ENCODE measurements at regions not wholly inside any gene's neighbourhood (a gene's known extent, or its start where the extent isn't known, plus 50 kb on each side); places are given as distances from the start of the nearest gene placed in this dataset.

DNA sequence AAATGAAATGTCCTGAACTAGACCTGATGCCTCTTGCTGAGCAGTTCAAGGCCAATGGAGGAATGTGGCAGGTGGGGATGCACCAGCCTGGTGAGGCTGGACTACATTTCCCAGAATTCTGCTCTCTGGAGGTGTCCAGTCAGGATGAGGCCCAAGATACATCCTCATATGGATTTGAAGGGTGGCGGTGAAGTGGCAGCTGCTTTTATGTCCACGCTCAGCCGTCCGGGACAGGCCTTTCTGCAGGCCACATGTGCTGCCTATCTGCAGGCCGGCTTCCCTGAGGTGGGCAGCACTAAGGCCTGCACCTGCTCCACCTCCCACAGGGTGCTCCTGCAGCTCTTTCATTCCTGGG is 230.2 kb downstream of the BCL11B start:
- DNase-seq (ENCODE audit: low read depth in 4 of 4, low spot score in 1 of 4): no peak

DNA sequence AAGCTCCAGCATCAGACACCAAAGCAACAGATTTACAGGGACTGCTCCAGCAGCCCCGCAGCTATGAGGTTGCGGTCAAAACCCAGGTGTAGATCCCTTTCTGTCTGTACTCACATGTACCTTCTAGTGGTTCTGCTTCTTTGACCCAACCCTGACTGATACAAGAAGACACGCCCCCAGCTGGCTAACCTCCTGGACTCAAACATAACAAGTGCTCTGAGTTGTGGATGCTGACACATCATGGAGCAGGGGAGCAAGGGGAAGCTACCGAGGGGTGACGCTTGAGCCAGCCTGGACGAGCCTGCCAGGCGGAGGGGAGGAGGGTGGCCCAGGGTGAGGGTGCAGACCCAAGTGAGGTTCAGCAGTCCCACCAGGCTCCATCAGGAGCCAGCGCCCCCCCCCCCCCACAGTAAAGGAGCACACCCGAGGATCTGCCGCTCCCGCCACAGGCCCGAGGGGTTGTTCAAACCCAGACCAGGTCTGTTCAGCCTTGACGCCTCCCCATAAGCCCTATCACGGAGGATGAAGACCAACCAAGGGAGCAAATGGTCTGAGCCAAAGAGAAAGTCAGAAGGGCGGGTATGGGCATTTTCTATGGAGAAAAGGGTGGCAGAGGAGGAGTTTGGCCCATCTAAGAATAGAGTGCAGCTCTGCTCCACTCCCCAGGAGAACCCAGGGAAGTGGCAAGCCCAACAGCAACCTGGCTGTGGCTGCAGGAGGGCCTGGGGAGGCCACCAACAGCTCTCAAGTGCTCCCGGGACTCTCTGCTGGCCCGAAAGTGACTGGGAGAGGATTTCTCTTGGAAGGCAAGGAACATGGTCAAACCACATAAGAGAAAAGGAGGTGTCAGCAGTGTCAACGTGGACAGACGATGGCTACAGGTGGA is 229.4 kb downstream of the BCL11B start:
- no peak for DNase-seq (ENCODE audit: low read depth in 4 of 4, low spot score in 1 of 4)

DNA sequence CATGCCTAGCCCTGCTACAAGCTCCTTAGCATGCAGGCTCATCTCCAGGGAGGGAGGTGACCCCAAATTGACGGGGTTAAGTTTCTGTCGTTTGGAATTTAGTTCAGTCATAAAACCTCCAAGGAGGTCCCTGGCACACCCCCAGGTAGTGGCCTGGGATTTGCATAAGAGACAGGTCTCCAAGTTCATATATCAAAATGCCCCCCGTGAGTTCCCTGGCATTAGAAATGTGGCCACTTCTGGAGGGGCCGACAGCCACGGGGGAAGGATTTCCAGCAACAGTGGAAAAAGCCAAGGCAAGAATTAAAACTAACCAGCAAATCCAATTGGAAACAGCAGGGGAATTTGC is 228.8 kb downstream of the BCL11B start:
- DNase-seq (ENCODE audit: low read depth in 4 of 4, low spot score in 1 of 4): no peak

DNA sequence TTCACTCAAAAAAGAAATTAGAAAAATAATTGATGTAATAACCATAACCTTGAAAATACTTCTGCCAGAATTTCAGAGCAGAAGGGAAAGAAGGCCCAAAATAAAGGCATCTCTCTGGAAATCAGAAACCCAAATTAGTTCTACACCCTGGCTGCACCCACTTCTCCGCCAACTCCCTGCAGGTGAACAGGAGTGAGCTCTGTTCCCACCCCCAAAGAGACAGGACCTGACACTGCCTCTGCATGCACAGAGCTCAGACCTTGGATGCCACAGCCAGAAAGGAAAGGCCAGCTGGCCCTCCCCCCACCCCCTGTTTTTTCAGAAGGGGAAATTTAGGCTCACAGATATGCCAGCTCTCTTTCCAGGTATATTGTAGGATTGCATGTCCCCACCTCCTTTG is 228.2 kb downstream of the BCL11B start:
- DNase-seq (ENCODE audit: low read depth in 4 of 4, low spot score in 1 of 4): no peak

DNA sequence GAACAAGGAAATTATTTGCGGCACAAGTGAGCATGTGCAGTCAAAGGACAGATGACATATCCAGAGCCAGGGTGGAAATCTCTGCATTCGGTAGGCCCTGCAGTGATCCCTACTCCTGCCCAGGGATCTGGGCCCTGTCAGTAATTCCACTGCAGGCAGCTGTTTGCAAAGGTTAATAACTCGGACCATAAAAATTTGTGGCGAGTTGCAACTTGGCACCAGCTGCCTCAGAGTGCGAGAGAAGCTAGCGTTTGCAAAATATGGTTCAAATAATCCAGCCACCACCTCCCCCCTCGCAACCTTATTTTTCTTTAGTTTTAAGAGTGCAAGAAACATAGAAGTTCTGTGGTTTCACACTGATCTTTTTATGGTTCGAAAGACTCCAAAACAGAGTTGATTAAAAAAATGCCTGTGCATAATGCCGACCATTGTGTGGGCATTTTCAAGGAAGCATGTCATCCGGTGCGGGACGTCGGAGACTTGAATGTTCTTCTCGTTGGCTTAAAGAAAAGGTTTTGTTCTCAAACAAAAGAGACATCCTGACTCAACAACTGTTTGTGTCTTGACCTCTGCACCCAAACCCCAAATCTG is 224.5 kb downstream of the BCL11B start:
- no peak for DNase-seq (ENCODE audit: low read depth in 4 of 4, low spot score in 1 of 4)

DNA sequence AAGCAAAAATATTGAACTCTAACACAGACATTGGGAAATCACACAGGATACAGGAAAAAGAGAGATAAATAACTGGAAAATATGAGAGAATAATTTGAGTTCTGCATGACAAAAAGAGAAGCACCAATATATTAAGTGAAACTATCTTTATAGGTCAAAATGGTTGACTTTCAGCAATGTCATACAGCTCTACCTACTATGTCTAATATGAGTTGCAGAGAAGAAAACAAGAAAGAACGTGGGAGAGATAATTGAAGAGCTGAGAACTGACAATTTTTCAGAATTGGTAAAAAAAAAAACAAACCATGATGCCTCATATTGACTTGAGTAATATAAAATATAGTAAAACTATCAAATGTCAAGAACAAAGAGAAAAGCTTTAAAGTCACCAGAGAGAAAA is 221.7 kb downstream of the BCL11B start:
- DNase-seq (ENCODE audit: low read depth in 4 of 4, low spot score in 1 of 4): no peak

DNA sequence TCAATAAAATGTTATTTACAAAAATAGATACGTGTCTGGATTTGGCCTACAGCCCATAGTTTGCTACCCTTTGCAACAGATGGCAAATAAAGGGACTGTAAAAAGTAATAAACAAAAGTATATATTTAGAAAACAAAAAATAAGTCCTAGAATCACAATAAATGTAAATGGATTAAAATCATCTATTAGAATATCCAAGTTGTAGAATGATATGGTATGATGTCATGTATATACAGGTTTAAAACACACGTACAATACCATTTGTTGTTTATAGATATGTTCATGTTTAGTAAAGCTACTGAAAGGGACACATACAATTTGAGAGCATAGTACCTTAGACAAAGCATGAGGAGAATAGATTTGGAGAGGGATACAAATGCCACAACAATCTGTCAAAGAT is 219.5 kb downstream of the BCL11B start:
- no peak for DNase-seq (ENCODE audit: low read depth in 4 of 4, low spot score in 1 of 4)

DNA sequence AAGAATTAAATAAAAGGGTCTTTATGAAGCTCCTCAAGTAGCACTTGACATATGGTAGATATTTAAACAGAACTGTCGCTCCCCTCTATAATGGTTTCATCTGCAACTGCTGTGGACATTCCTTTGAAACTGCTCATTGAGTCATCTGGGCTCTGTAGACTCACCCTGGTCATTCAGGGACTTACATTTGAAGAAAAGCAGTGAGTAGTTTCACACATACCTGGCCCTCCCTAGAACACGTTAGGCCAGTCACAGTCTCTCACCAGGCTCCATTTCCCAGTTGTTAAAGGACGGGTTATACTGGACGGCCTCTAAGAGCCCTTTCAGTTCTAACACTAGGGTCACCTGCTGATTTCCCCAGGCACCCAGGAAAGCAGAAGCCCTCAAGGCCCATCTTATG is 217.0 kb downstream of the BCL11B start:
- no peak for DNase-seq (ENCODE audit: low read depth in 4 of 4, low spot score in 1 of 4)

DNA sequence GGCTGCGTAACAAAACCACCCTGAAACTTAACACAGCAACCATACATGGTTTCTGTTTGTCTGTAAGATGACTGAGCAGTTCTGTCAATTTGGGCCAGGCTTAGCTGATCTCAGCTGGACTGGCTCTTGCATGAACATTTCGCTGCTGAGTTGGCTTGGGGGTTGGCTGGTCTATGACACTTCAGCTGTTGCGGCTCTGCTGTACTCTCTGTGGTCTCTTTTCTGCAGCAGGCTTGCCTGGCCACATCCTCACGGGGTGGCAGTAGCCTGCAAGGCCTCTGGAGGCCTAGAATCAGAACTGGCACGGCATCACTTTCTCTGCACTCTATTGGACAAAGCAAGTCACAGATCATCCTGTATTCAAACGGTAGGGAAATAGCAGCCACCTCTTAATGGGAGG is 216.2 kb downstream of the BCL11B start:
- no peak for DNase-seq (ENCODE audit: low read depth in 4 of 4, low spot score in 1 of 4)

DNA sequence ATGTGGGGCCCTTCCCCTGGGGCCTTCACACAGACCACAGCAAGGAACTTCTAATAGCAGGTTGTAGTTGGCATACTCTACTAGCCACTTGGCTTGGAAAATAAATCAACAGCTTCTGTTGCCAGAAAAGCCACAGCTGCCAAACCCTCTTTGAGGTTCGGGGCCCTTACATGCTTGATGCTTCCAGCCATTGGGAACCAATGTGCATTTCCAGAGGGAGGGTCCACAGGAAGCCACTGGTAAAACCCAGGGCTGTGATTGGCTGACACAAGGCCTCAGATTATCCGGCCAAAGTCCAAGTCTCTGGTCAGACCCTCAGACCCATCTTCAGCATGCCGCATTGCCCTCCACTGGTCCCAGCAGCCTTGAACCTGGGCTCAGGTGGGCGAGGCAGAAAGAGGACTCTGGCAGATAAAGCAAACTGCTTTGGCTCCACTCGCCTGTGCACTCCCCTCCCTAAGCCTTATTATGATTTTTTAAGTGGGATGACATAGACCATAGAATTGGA is 214.4 kb downstream of the BCL11B start:
- DNase-seq (ENCODE audit: low read depth in 4 of 4, low spot score in 1 of 4): no peak

DNA sequence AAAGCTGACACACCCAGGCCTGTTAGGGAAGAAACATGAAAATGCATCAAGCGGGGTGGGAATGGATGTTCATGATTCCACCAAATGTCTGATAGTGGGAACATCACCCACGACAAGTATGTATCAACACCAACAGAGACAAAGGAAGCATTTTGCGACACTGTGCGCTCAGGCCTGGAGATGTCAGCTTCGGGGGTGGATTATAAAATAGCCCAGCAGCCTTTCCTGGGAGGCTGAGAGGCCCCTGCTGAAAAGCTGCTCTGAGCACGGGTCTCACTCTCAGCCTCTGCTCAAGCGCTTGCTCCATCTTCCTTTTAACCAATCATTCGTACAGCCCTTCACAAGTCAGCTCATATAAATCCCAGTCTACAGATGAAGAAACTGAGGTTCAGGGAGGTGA is 213.5 kb downstream of the BCL11B start:
- DNase-seq (ENCODE audit: low read depth in 4 of 4, low spot score in 1 of 4): no peak

DNA sequence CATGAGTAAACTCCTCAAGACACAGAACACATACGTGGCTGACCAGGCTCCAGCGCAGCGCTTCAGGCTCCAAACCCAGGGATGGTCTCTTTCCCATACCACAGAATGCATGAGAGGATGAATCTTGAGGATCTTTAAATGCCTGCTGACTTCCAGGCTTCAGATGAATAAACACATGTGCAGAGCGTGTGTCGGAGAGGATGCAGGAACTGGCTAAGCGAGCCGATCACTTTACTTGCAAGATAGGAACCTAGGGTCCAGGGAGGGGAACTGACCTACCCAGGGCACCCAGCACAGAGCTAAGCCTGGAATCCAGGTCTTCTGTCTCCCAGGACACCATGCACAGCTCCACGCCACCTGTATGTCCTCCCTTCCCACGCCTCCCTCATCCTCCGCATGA is 209.8 kb downstream of the BCL11B start:
- no peak for DNase-seq (ENCODE audit: low read depth in 4 of 4, low spot score in 1 of 4)

DNA sequence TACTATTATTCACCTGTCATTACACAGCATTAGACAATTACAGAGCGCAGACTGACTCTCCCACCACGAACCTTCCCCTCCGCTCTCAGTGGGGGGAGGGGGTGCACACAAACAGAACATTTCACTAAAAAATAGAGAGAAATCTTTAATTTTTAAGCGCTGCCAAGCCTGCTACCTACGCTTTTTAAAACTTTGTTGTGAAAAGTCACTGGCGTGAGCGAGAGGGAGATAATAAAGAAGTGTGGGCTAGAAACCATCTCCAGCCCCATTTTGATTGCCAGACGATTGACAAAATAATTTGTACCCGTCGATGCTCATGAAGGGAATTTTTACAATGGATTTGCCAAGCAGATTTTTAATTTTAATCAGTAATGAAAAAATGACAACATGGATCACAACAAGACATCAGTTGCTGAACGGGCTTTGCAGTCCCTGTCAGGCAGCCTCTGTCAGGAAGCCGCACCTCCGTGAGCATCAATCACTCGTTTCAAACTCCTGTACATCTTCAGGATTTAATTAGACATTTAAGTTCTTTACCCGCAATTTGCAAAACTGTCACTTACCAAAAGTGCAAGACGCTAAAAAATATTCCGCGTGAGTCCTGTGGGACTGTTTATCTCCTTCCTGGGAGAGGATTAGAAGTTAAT is 209.1 kb downstream of the BCL11B start:
- DNase-seq (ENCODE audit: low read depth in 4 of 4, low spot score in 1 of 4): no peak

DNA sequence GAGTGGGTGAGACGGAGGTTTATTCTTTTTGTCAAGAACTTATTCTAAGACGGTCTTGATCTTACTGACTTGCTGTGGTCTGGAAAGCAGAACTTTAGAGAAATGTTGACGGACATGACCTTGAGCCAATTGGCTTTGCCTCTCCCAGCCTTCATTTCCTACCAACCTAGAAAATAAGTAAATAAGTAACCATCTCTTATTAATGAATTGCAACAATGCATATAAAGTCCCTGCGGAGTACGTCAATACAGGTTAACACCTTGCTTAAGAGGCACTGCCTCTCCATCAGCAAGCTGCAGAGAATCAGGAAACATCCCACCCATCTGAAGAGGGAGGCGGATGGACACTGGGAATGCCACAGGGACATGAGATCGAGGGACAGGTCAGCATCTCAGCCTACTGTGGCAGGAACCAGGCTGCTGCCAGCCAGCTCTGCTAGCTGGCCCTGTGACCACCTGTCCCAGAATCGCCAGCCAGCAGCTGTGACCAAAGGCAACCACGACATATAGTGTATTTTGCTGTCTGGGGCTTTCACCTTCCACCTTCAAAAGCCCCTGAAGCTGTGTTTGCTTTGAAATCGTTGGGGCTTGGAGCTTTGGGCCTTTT is 208.3 kb downstream of the BCL11B start:
- DNase-seq (ENCODE audit: low read depth in 4 of 4, low spot score in 1 of 4): no peak

DNA sequence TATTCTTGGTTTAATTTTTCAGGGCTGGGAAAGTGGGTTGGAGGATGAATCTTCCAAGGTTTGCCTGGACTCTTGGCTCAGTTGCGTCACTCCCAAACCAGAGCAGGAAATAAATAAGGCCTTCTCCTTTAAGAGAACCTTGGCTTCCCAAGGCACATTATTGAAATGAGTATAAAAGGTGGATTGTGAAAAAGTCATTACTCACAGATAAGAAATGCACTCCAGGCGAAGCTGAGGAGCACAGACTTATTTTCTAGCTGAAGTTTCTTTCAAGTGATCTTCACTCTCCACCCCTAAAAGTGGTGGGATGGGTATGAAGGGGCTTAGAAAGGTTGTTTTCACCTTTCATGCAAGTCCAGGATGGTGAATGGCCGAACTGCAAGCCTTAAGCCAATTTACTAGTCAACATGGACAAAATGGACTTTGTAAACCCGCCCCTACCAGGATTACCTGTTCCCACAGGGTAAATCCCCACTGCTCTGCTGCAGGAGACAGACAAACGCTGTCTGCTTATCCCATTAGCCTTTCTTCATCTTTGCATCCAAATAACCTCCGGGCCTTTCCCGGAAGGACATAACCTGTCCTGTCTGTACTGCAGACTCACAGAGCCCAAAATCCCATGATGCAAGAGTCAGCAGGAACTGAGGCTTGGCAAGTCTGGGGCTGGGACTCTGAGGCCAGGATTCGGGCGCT is 207.6 kb downstream of the BCL11B start:
- no peak for DNase-seq (ENCODE audit: low read depth in 4 of 4, low spot score in 1 of 4)

DNA sequence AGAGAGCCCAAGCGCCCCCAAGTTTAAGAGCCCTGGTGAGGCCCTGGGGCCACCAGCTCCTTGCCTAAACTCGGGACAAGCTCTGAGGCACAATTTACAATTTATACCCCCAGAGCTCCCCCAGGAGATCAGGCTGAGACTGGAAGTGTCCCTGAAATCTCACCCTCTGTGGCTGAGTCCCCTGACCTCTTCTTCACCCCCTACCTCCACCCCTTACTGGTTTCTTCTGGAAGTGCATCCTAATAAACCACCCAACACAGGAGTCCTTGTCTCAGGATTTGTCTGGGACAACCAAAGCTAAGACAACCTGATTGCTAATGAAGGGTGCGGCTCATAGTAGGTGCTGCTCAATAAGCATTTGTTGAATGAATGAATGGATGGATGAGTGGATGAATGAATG is 206.4 kb downstream of the BCL11B start:
- no peak for DNase-seq (ENCODE audit: low read depth in 4 of 4, low spot score in 1 of 4)

DNA sequence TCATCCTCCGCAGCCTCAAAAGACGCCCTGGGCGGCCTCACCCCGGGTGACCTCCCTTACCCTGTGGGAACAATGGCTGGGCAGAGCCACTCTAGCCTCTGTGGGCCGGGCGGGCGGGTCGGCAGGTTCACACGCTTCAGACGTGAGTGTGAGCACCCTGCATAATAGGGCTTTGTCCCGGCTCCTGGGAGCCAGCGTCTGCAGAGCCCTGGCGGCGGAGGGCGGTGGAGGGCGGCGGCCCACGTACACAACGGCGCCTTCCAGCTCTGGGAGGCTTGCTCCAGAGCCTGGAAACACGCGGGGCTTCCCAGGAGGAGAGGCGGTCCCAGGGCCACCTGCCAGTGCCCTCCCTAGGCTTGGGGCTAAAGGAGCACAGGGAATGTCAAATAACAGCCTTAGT is 205.6 kb downstream of the BCL11B start:
- DNase-seq (ENCODE audit: low read depth in 4 of 4, low spot score in 1 of 4): no peak

DNA sequence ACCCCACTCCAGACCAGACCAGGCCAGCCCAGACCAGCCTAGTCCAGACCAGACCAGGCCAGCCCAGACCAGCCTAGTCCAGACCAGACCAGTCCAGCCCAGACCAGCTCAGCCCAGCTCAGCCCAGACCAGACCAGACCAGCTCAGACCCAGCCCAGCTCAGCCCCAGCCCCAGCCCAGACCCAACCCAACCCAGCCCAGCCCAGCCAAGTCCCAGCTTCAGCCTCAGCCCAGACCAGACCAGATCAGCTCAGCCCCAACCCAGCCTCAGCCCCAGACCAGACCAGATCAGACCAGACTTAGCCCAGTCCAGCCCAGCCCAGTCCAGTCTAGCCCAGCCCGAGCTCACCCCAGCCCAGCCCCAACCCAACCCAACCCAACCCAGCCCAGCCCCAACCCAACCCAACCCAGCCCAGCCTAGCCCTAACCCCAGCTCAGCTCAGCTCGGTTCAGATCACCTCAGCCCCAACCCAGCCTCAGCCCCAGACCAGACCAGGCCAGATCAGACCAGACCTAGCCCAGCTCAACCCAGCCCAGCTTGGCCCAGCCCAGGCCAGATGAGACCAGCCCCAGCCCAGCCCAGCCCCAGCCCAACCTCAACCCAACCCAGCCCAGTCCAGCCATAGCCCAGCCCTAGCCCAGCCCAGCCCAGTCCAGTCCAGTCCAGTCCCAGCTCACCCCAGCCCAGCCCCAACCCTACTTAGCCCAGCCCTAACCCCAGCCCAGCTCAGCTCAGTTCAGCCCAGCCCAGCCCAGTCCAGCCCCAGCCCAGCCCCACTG is 204.7 kb downstream of the BCL11B start:
- DNase-seq (ENCODE audit: low read depth in 4 of 4, low spot score in 1 of 4): no peak

DNA sequence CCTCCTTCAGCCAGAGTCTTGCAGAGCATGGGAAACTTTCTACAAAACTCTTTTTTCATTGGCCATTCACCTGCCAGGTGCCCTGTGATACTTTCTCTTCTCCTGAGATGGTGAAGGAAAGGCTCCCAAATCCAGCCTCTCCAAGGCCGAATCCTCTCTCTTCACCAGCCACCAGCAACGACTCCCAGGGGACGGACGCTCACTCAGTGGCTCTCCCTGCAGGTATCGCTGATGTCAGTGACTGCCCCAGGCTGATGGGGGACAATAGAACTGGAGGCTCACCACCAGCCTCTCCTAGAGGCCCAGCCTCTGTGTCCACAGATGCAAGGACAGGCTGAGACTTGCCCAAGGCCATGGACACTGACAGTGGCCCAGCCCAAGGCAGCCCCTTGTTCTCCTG is 204.1 kb downstream of the BCL11B start:
- DNase-seq (ENCODE audit: low read depth in 4 of 4, low spot score in 1 of 4): no peak

DNA sequence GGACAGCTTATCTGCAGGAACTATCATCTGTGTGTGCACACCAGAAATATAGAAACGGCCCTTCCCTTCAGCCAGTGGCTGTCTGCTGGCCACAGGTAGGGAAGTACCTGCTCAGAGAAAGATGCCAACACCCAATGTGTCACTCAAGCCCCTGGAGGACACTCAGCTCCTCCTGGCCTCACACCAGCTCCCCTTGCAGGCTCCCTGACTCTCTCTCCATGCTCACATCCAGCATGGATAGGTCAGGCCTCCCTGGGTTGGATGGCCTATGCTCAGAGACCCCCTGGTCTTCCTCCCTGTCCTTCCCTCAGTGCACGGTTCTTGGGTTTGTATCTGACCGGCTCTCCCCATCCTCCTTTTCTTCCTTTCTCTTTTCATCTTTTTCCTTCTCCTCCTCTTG is 202.1 kb downstream of the BCL11B start:
- no peak for DNase-seq (ENCODE audit: low read depth in 4 of 4, low spot score in 1 of 4)

DNA sequence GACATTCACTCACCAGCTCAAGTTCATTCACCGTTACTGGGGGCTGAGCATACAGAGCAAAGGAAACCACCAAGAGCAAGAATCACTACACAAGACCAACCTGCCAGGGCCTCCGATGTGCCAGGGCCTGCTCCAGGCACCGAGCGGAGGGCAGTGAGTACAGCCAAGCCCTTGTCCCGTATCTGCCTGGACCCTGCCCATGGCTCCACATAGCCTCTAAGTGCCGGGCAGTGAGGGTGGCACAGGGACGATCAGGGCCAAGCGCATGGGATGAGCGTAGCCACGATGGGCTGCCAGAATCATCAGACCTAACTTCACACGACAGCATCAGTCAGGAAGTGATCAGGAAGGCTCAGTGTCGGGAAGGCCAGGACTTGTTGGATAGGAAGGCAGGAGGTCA is 199.6 kb downstream of the BCL11B start:
- no peak for DNase-seq (ENCODE audit: low read depth in 4 of 4, low spot score in 1 of 4)
